ENCODE measurements at regions not wholly inside any gene's neighbourhood (a gene's known extent, or its start where the extent isn't known, plus 50 kb on each side); places are given as distances from the start of the nearest gene placed in this dataset.

DNA sequence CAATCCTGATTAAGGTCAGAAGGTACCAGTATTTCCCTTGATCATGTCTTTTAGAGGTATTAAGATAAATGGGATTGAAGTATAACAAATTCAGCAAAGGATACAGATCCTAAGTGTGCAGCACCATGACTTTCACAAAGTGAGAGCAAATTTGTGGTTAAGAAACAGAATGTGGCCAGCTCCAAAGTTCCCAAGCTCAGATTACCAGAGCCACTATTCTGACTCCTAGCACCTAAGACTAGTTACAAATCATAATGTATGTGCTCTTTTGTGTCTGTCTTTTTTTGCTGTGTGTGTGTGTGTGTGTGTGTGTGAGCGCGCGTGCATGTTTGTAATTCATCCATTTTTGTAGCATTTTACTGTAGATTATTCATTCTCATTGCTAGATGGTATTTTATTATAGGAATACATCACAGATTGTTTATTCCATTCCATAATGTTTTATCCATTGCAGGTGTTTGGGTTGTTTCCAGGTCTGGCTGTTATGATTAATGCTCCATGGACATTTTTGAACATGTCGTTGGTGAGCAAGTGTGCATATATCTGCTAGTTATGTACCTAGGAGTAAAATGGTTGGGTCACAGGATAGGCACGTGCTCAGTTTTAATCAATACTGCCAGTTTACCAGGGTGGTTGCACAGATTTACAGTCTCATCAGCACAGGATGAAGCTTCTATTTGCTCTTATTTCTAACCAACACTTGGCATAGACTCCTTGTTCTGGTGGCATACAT lies 314.0 kb upstream of the JAG1 start:
- Histone ChIP-seq H2AK5ac (ENCODE audit: low read depth, low read length) (no peak overlapping the region), H3K9me3 (ENCODE audit: insufficient read depth in 2 of 2, low read depth in 1 of 2, low read length in 1 of 2) (no peaks in the 10 kb centered on the region), H3K4me1 (replicated peaks in 1 of 4; ENCODE audit: control insufficient read depth in 3 of 4, insufficient read depth in 4 of 4, low read length in 3 of 4) (no peaks in the 10 kb centered on the region; a peak in 1 of 7 replicates), H3K36me3 (ENCODE audit: control insufficient read depth in 2 of 4, insufficient read depth in 4 of 4, low read length in 3 of 4) (no peaks in the 10 kb centered on the region), H4K20me1 (replicated peaks in 1 of 2; ENCODE audit: control insufficient read depth in 1 of 2, insufficient read depth in 2 of 2, low read length in 2 of 2) (no peaks in the 10 kb centered on the region), H2BK5ac (ENCODE audit: low read depth, low read length) (no peak overlapping the region), H4K91ac (replicated peaks; ENCODE audit: insufficient read length, low read length) (no peak overlapping the region), H3K27me3 (replicated peaks in 1 of 4; ENCODE audit: control insufficient read depth in 3 of 4, extremely low read depth in 1 of 4, insufficient read depth in 3 of 4, low read length in 3 of 4) (no peaks in the 10 kb centered on the region; a peak in 1 of 7 replicates), H4K5ac (ENCODE audit: insufficient read length, low read depth, low read length) (no peak overlapping the region), H2BK20ac (ENCODE audit: low read length) (no peak overlapping the region), H3K56ac (replicated peaks; ENCODE audit: insufficient read length, low read depth, low read length) (no peak overlapping the region), H2BK15ac (ENCODE audit: low read length) (no peak overlapping the region), H3K9ac (replicated peaks in 1 of 4; ENCODE audit: extremely low read depth in 1 of 4, low read depth in 3 of 4, low read length in 3 of 4) (peak overlapping the region in 1 of 4 experiments; percentile 34; a peak in 1 of 7 replicates), H3K23me2 (ENCODE audit: low read depth, low read length) (no peaks in the 10 kb centered on the region), H2BK120ac (replicated peaks; ENCODE audit: low read depth, low read length) (no peak overlapping the region), H3K27ac (ENCODE audit: low read depth, low read length) (no peak overlapping the region), H4K8ac (ENCODE audit: extremely low read depth, insufficient read depth, low read length) (no peak overlapping the region), H3K4me3 (ENCODE audit: extremely low read depth in 1 of 4, insufficient read depth in 2 of 4, low read depth in 3 of 4, low read length in 4 of 4) (no peak overlapping the region), H3K14ac (ENCODE audit: insufficient read length) (no peak overlapping the region), H2AFZ (ENCODE audit: low read length) (no peak overlapping the region), H3K79me2 (ENCODE audit: control insufficient read depth in 1 of 2, insufficient read depth in 2 of 2, low read length in 2 of 2) (no peaks in the 10 kb centered on the region), H3K4ac (replicated peaks; ENCODE audit: insufficient read length, low read depth, low read length) (no peak overlapping the region), H2BK12ac (ENCODE audit: low read depth, low read length) (no peak overlapping the region), H3K23ac (ENCODE audit: insufficient read length) (no peak overlapping the region), H3K79me1 (ENCODE audit: low read depth, low read length) (no peaks in the 10 kb centered on the region), H3K4me2 (ENCODE audit: insufficient read depth in 1 of 2, low read depth in 2 of 2, low read length in 2 of 2) (no peak overlapping the region), H3K18ac (ENCODE audit: extremely low read depth, low read length) (no peak overlapping the region)
- ChIA-PET POLR2A (ENCODE audit: partially characterized antibody) (no interaction called here), CTCF (ENCODE audit: partially characterized antibody) (interaction anchor here (1.2 kb wide), 2 partner anchors 11 to 17 kb away, joined by 3 read pairs; no protein-coding TSS in a partner anchor)
- FAIRE-seq (no peak), DNase-seq (ENCODE audit: low read depth in 1 of 2, low spot score in 2 of 2) (no peak)
- 88% methylated on average over 5 of the region's 5 CpGs; no CpG with 5 or more reads in 1 of the 2 experiments for WGBS, 2 experiments (ENCODE audit: extremely low coverage in 1 of 2, insufficient coverage in 1 of 2, insufficient read length in 1 of 2, insufficient replicate concordance in 2 of 2, low coverage in 1 of 2, low lambda C conversion rate in 2 of 2, missing lambda C conversion rate in 1 of 2)
- TF ChIP-seq RAD21 (IDR thresholded peaks at IDR 0.05 in 1 of 2, conservative IDR thresholded peaks at IDR 0.05 in 1 of 2; ENCODE audit: low read depth in 2 of 2, low read length in 2 of 2) (no peak), BACH1 (IDR thresholded peaks at IDR 0.05; ENCODE audit: low read length) (no peak), SAP30 (IDR thresholded peaks at IDR 0.05; ENCODE audit: insufficient read depth, insufficient replicate concordance, low read length) (no peak), CHD1 (IDR thresholded peaks at IDR 0.05; ENCODE audit: low read depth, low read length) (no peak), RFX5 (IDR thresholded peaks at IDR 0.05; ENCODE audit: borderline replicate concordance, low read depth, low read length) (no peak), SIX5 (IDR thresholded peaks at IDR 0.05; ENCODE audit: low read depth, low read length) (no peak), HDAC6 (IDR thresholded peaks at IDR 0.05; ENCODE audit: low read depth, low read length) (no peak), JUND (IDR thresholded peaks at IDR 0.05; ENCODE audit: low read length) (no peak), EZH2 (IDR thresholded peaks at IDR 0.05; ENCODE audit: low read depth, low read length, severe bottlenecking) (no peak), CEBPB (IDR thresholded peaks at IDR 0.05; ENCODE audit: low read depth, low read length) (no peak), NRF1 (IDR thresholded peaks at IDR 0.05; ENCODE audit: low read depth, low read length) (no peak)
- TF ChIP-seq, protein P1, sequence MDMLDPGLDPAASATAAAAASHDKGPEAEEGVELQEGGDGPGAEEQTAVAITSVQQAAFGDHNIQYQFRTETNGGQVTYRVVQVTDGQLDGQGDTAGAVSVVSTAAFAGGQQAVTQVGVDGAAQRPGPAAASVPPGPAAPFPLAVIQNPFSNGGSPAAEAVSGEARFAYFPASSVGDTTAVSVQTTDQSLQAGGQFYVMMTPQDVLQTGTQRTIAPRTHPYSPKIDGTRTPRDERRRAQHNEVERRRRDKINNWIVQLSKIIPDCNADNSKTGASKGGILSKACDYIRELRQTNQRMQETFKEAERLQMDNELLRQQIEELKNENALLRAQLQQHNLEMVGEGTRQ (IDR thresholded peaks at IDR 0.05; ENCODE audit: low read length), result no peak

Measured in H1 (cell line).